GM12892 (cell line): ENCODE measurements at regions not wholly inside any gene's neighbourhood (a gene's known extent, or its start where the extent isn't known, plus 50 kb on each side); places are given as distances from the start of the nearest gene placed in this dataset.
"Not testable (repeated sequence)": the region's sequence is repeated elsewhere in the genome, so short reads cannot be mapped to it uniquely, and the experiment has no call there.

Source experiments
- DNase-seq: peaks from one replicate; pipeline ENCODE4 v3.0.0; 2011; ENCODE audit not compliant: insufficient read length
- FAIRE-seq: peaks from 2 replicates; lab custom pipeline; 2011; peaks lifted over from hg19 to GRCh38; lab: Jason Lieb, UNC
- POLR2A ChIP-seq: IDR thresholded peaks from 2 replicates; pipeline ENCODE4 v1.6.1; 2011; ENCODE audit warnings: low read depth, low read length, control low read depth
- POLR2AphosphoS5 ChIP-seq: IDR thresholded peaks from 2 replicates; pipeline ENCODE4 v1.6.1; 2011; ENCODE audit warnings: low read depth, low read length, control low read depth
- TAF1 ChIP-seq: IDR thresholded peaks from 2 replicates; pipeline ENCODE4 v1.6.1; 2011; ENCODE audit warnings: low read depth, mild to moderate bottlenecking, control low read depth, low read length, borderline replicate concordance

- no peak for TF ChIP-seq POLR2AphosphoS5
- TF ChIP-seq TAF1: no peak
- TF ChIP-seq POLR2A: no peak
- FAIRE-seq: no peak
Measured at GRCh38 chr18:73407506-73407905, 539.7 kb upstream of the NETO1 start.

DNA sequence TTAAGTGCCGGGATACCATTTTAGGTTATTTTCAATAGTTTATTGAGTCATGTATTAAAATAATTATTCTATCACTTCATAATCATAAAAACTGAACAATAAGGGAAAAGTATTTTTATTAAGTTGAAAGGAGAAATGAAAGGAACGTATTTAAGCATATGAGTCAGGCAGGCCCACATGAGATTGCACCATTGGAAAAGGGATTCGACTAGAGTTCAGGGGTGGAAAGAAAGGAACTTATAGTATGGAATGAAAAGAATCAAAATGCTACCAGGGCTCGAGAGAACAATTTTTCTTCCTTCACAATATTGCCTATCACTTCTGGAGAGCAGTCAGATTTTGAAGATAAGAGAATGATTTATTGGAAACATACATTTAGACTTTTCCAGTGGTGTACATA, 516.5 kb upstream of the NETO1 start:
- FAIRE-seq (no peak), DNase-seq (no peak)
- TF ChIP-seq POLR2AphosphoS5 (no peak), TAF1 (no peak)

More at GRCh38 chr18:73407506-73407905, 539.7 kb upstream of the NETO1 start:
- no peak for DNase-seq

DNA sequence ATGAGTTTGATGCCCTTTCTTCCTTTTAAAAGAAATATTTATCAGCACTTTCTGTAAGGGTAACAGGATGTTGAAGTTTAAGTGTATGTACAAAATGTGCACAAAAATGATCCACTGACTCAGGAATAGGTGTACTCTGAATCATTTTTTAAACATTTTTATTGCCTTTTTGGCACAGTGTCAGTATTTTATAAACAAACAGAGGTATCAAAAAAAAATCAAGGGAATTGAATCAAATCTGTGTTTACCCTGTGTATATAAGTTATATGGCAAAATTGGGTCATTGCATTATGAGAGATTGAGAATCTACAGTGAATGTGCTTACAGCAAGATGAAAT, 513.9 kb upstream of the NETO1 start:
- FAIRE-seq (no peak), DNase-seq (no peak)
- no peak for TF ChIP-seq POLR2AphosphoS5
- no peak for TF ChIP-seq POLR2A
- no peak for TF ChIP-seq TAF1

GRCh38 chr18:73381016-73381698, 513.4 kb upstream of the NETO1 start:
- TF ChIP-seq POLR2AphosphoS5: no peak
- no peak for TF ChIP-seq POLR2A
- TF ChIP-seq TAF1: no peak
- no peak for FAIRE-seq
- no peak for DNase-seq

GRCh38 chr18:73366713-73367112, 498.9 kb upstream of the NETO1 start:
- TF ChIP-seq POLR2A (no peak), TAF1 (no peak), POLR2AphosphoS5 (no peak)
- DNase-seq (no peak), FAIRE-seq (no peak)

DNA sequence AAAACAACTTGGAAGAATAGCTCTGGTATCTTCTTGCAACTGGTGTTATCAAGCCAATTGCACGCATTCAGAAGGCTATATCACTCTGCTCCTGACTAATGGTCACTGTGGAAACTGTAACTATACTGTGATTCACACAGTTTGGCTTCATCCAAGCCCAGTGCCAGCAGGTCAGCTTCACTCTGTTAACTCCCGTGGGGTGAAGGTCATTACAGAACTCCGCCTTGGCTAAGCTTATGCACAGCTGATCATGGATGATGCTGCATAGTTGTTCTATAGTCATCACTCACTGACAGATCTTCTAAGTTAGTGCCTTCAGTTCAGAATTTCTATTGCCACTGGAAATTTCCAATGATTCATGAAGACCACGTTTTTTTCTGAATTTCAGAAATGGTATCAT, 497.2 kb upstream of the NETO1 start:
- TF ChIP-seq TAF1 (no peak), POLR2A (no peak), POLR2AphosphoS5 (no peak)
- DNase-seq (no peak), FAIRE-seq (no peak)

GRCh38 chr18:73355121-73355520, 487.3 kb upstream of the NETO1 start:
- FAIRE-seq (no peak), DNase-seq (no peak)
- TF ChIP-seq POLR2AphosphoS5 (no peak), POLR2A (no peak), TAF1 (no peak)

DNA sequence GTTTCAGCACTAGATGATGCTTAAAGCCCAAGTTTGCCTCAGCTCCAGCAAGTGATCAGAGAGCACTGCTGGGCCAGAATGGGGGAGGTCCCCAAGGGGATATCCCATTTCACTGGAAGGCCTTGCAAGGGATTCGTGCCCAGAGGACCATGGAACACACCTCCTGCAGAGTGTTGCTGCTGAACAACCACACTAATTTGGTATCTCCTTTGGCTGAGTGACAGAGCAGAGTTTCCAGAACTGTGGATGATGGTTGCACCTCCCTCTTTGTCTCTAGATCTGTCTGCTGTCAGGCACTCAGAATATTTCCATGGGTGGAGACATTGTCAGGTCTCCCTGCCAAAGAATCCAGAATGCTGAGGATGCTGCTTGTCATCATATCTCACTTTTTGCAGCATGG, 484.8 kb upstream of the NETO1 start:
- TF ChIP-seq POLR2AphosphoS5 (no peak), TAF1 (no peak), POLR2A (no peak)
- DNase-seq (no peak), FAIRE-seq (no peak)

- FAIRE-seq (no peak), DNase-seq (no peak)
- TF ChIP-seq POLR2A (no peak), POLR2AphosphoS5 (no peak), TAF1 (no peak)
Measured at GRCh38 chr18:73340135-73340977, 472.6 kb upstream of the NETO1 start.

DNA sequence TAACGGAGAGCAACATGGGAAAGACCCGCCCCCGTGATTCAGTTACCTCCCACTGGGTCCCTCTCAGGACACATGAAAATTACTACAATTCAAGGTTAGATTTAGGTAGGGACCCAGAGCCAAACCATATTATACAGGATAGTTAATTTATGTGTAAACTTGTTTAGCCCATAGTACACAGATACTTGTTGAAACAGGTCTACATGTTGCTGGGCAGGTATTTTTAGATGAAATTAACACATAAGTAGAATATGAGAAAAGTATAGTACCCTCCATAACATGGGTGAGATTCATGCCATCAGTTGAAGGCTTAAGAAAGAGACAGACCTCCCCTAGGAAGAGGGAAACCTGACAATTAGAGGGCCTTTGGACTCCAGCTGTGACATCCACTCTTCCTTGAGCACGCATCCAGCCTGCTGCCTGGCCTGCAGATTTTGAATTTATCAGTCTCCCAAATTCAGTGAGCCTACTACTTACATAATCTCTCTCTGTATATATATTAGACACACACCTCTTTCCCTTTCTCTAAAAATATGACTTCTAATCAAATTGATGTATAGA, 463.5 kb upstream of the NETO1 start:
- TF ChIP-seq TAF1: no peak
- TF ChIP-seq POLR2AphosphoS5: no peak
- no peak for TF ChIP-seq POLR2A
- DNase-seq (no peak), FAIRE-seq (no peak)

- not testable (repeated sequence) for FAIRE-seq
Measured at GRCh38 chr18:73330106-73330505, 462.3 kb upstream of the NETO1 start.

GRCh38 chr18:73324187-73324831, 456.5 kb upstream of the NETO1 start:
- FAIRE-seq, DNase-seq: not testable (repeated sequence)

More at GRCh38 chr18:73330106-73330505, 462.3 kb upstream of the NETO1 start:
- DNase-seq: not testable (repeated sequence)
